Activated CD4-positive, alpha-beta T cell treated with anti-CD3 and anti-CD28 coated beads, Interleukin-2, Interleukin-4, amounts not matched to agents 100 ng/mL and 50 ng/mL, durations not matched to agents 16 hours and 8 hours (primary cell): ENCODE measurements at regions not wholly inside any gene's neighbourhood (a gene's known extent, or its start where the extent isn't known, plus 50 kb on each side); places are given as distances from the start of the nearest gene placed in this dataset.
"Not testable (repeated sequence)": the region's sequence is repeated elsewhere in the genome, so short reads cannot be mapped to it uniquely, and the experiment has no call there.

Experiments used
- DNase-seq: peaks from one replicate; pipeline ENCODE4 v3.0.0-alpha.2; 2020; ENCODE audit warnings: low spot score

GRCh38 chr9:40930426-40930825 is 198.1 kb downstream of the FOXD4L6 start:
- DNase-seq, result not testable (repeated sequence)

GRCh38 chr9:40929488-40929845 is 199.0 kb downstream of the FOXD4L6 start:
- not testable (repeated sequence) for DNase-seq

- DNase-seq, result no peak
Measured at GRCh38 chr9:40928803-40929487, 199.5 kb downstream of the FOXD4L6 start.

GRCh38 chr9:40927851-40928802 is 200.4 kb downstream of the FOXD4L6 start:
- no peak for DNase-seq

- no peak for DNase-seq
Measured at GRCh38 chr9:40927260-40927631, 201.2 kb downstream of the FOXD4L6 start.

- DNase-seq, result no peak
Measured at GRCh38 chr9:40926404-40927259, 201.8 kb downstream of the FOXD4L6 start.

GRCh38 chr9:40925149-40925548 is 203.3 kb downstream of the FOXD4L6 start:
- DNase-seq, result no peak

GRCh38 chr9:40916399-40916783 is 212.1 kb downstream of the FOXD4L6 start:
- DNase-seq, result not testable (repeated sequence)

- not testable (repeated sequence) for DNase-seq
Measured at GRCh38 chr9:40915660-40916398, 212.7 kb downstream of the FOXD4L6 start.

- DNase-seq, result no peak
Measured at GRCh38 chr9:40914772-40915659, 213.5 kb downstream of the FOXD4L6 start.

GRCh38 chr9:40913928-40914673 is 214.4 kb downstream of the FOXD4L6 start:
- DNase-seq, result no peak

- DNase-seq, result no peak
Measured at GRCh38 chr9:40913096-40913719, 215.3 kb downstream of the FOXD4L6 start.

GRCh38 chr9:40912679-40913078 is 215.8 kb downstream of the FOXD4L6 start:
- DNase-seq, result not testable (repeated sequence)

- DNase-seq, result no peak
Measured at GRCh38 chr9:40911647-40912046, 216.8 kb downstream of the FOXD4L6 start.

- not testable (repeated sequence) for DNase-seq
Measured at GRCh38 chr9:40910995-40911394, 217.5 kb downstream of the FOXD4L6 start.

- DNase-seq, result no peak
Measured at GRCh38 chr9:40909821-40910220, 218.7 kb downstream of the FOXD4L6 start.

GRCh38 chr9:40909111-40909510 is 219.4 kb downstream of the FOXD4L6 start:
- DNase-seq, result not testable (repeated sequence)

- DNase-seq, result no peak
Measured at GRCh38 chr9:40907657-40908624, 220.5 kb downstream of the FOXD4L6 start.
